Neural cell (in vitro differentiated cells): ENCODE measurements at regions not wholly inside any gene's neighbourhood (a gene's known extent, or its start where the extent isn't known, plus 50 kb on each side); places are given as distances from the start of the nearest gene placed in this dataset.

ENCODE experiments used
- H2AFZ ChIP-seq: fragments of 200-600, 300-800 bp; sonication (generic), shearing (Covaris generic); 2 replicates; pipeline ENCODE4 v1.6.0; 2014; ENCODE audit warnings: low read depth, mild to moderate bottlenecking, antibody characterized with exemption, low read length, moderate library complexity
- H3F3A ChIP-seq: fragments of 200-600 bp; shearing (Covaris generic); 2 replicates; pipeline ENCODE4 v1.6.1; 2016; ENCODE audit warnings: mild to moderate bottlenecking, moderate library complexity, mixed read lengths, antibody characterized with exemption, low read length; ENCODE audit not compliant: insufficient read depth, poor library complexity, severe bottlenecking
- H3K27ac ChIP-seq: fragments of 200-600, 300-800 bp; sonication (generic), shearing (Covaris generic); 2 replicates; pipeline ENCODE4 v1.5.1; 2014; ENCODE audit warnings: mild to moderate bottlenecking, low read length, moderate library complexity
- H3K27me3 ChIP-seq: fragments of 300-800, 200-600 bp; sonication (generic), shearing (Covaris generic); 2 replicates; pipeline ENCODE4 v1.6.0; 2014; ENCODE audit warnings: mild to moderate bottlenecking, low read depth, low read length, moderate library complexity; ENCODE audit not compliant: insufficient read depth
- H3K36me3 ChIP-seq: fragments of 300-800, 200-600 bp; sonication (generic), shearing (Covaris generic); 2 replicates; pipeline ENCODE4 v1.5.1; 2014; ENCODE audit warnings: mild to moderate bottlenecking, antibody characterized with exemption, low read length, moderate library complexity; ENCODE audit not compliant: insufficient read depth
- H3K4me2 ChIP-seq: fragments of 300-800, 200-600 bp; sonication (generic), shearing (Covaris generic); 2 replicates; pipeline ENCODE4 v1.6.0; 2014; ENCODE audit warnings: mild to moderate bottlenecking, low read length
- H3K4me3 ChIP-seq: fragments of 300-800, 200-600 bp; sonication (generic), shearing (Covaris generic); 2 replicates; pipeline ENCODE4 v1.5.1; 2014; ENCODE audit warnings: mild to moderate bottlenecking, low read length, moderate library complexity
- H3K79me2 ChIP-seq: fragments of 200-600 bp; shearing (Covaris generic); replicated peaks from 2 replicates; pipeline ENCODE4 v1.6.0; 2014; ENCODE audit warnings: mild to moderate bottlenecking, low read length, moderate library complexity; ENCODE audit not compliant: insufficient read depth
- H3K9ac ChIP-seq: fragments of 300-800, 200-600 bp; sonication (generic), shearing (Covaris generic); 2 replicates; pipeline ENCODE4 v1.6.1; 2016; ENCODE audit warnings: mild to moderate bottlenecking, low read length, mixed read lengths
- H3K9me2 ChIP-seq: fragments of 200-600 bp; shearing (Covaris generic); 2 replicates; pipeline ENCODE4 v1.6.1; 2016; ENCODE audit warnings: mild to moderate bottlenecking, low read length, mixed read lengths; ENCODE audit not compliant: insufficient read depth
- H3K9me3 ChIP-seq: fragments of 200-600, 300-800 bp; sonication (generic), shearing (Covaris generic); 2 replicates; pipeline ENCODE4 v1.6.1; 2016; ENCODE audit warnings: mild to moderate bottlenecking, mixed run types, low read length, moderate library complexity, mixed read lengths
- H4K20me1 ChIP-seq: fragments of 200-600 bp; shearing (Covaris generic); 2 replicates; pipeline ENCODE4 v1.6.1; 2016; ENCODE audit warnings: mild to moderate bottlenecking, mixed run types; ENCODE audit not compliant: insufficient read depth
- EP300 ChIP-seq: fragments of 450-650 bp; conservative IDR thresholded peaks from 2 replicates; pipeline ENCODE4 v1.6.1; 2014; ENCODE audit warnings: antibody characterized with exemption, mild to moderate bottlenecking, moderate library complexity; ENCODE audit not compliant: poor library complexity, severe bottlenecking
- EZH2 ChIP-seq: fragments of 200-600, 300-800 bp; shearing (Covaris generic), sonication (generic); IDR thresholded peaks from 2 replicates; pipeline ENCODE4 v1.6.1; 2014; ENCODE audit warnings: antibody characterized with exemption, low read length, borderline replicate concordance, mild to moderate bottlenecking; ENCODE audit not compliant: insufficient read depth, poor library complexity, severe bottlenecking
- MXI1 ChIP-seq: fragments of 450-650 bp; conservative IDR thresholded peaks from 2 replicates; pipeline ENCODE4 v1.6.1; 2014; ENCODE audit warnings: antibody characterized with exemption, mild to moderate bottlenecking; ENCODE audit not compliant: poor library complexity, severe bottlenecking
- POLR2AphosphoS5 ChIP-seq: IDR thresholded peaks from 2 replicates; pipeline ENCODE4 v1.6.1; 2012
- RAD21 ChIP-seq: fragments of 450-650 bp; conservative IDR thresholded peaks from 2 replicates; pipeline ENCODE4 v1.6.1; 2014; ENCODE audit warnings: antibody characterized with exemption, mild to moderate bottlenecking, moderate library complexity
- REST ChIP-seq: IDR thresholded peaks from 2 replicates; pipeline ENCODE4 v1.6.1; 2012; ENCODE audit warnings: borderline replicate concordance
- SMC3 ChIP-seq: fragments of 450-650 bp; conservative IDR thresholded peaks from 2 replicates; pipeline ENCODE4 v1.6.1; 2014; ENCODE audit warnings: antibody characterized with exemption, mild to moderate bottlenecking, moderate library complexity; ENCODE audit not compliant: poor library complexity
- TAF1 ChIP-seq: IDR thresholded peaks from 2 replicates; pipeline ENCODE4 v1.6.1; 2012; ENCODE audit warnings: low read depth
- TF ChIP-seq, protein P1 (sequence below): fragments of 450-650 bp; IDR thresholded peaks from 2 replicates; pipeline ENCODE4 v1.5.1; 2014; ENCODE audit warnings: antibody characterized with exemption, mild to moderate bottlenecking, moderate library complexity; ENCODE audit not compliant: poor library complexity, severe bottlenecking

DNA sequence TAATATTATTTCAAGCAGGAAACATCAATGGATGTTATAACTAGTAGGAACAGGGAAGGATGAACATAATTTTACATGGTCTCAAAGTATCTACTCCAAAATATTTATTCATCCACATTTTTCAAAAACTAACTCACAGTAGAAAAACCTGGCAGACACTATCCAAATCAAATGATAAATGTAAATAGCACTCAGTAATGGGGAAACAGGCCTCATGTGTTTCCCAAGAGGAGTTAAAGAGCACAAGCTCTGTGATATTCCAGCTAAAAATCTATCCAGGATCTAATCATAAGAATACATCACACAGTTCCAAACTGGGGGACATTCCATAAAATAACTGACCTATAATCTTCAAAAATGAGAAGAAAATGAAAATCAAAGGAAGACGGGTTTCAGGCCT is 443.1 kb downstream of the ZNF608 start:
- H3K4me2 ChIP-seq = no peak overlapping the region

DNA sequence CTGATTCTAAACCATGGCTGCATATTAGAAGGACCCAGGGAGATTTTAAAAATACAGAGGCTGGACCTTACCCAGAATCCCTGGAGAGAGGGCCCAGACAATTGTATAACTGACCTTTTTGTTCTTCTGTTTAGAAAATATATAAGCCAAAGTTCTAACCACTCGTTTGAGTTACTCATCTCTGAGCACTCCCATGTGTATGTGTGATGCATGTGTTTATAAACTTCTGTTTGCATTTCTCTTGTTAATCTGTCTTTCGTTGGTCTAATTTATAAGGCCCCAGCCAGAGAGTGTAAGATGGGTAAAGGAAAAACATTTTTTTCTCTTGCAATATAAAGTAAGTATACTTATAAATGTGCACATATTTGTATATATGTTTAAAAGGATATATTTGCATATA is 443.9 kb downstream of the ZNF608 start:
- Histone ChIP-seq H3K9me2 (no peaks in the 10 kb centered on the region), H3K9me3 (no peaks in the 10 kb centered on the region), H3K9ac (no peak overlapping the region), H3K4me2 (no peak overlapping the region), H2AFZ (no peak overlapping the region), H3K27me3 (no peaks in the 10 kb centered on the region), H4K20me1 (no peaks in the 10 kb centered on the region), H3K27ac (no peak overlapping the region), H3K79me2 (no peaks in the 10 kb centered on the region), H3K36me3 (no peaks in the 10 kb centered on the region), H3K4me3 (no peak overlapping the region), H3F3A (no peaks in the 10 kb centered on the region)
- TF ChIP-seq SMC3 (no peak), EZH2 (no peak), RAD21 (no peak), MXI1 (no peak), EP300 (no peak), TAF1 (no peak), POLR2AphosphoS5 (no peak), REST (no peak)
- TF ChIP-seq, protein P1, sequence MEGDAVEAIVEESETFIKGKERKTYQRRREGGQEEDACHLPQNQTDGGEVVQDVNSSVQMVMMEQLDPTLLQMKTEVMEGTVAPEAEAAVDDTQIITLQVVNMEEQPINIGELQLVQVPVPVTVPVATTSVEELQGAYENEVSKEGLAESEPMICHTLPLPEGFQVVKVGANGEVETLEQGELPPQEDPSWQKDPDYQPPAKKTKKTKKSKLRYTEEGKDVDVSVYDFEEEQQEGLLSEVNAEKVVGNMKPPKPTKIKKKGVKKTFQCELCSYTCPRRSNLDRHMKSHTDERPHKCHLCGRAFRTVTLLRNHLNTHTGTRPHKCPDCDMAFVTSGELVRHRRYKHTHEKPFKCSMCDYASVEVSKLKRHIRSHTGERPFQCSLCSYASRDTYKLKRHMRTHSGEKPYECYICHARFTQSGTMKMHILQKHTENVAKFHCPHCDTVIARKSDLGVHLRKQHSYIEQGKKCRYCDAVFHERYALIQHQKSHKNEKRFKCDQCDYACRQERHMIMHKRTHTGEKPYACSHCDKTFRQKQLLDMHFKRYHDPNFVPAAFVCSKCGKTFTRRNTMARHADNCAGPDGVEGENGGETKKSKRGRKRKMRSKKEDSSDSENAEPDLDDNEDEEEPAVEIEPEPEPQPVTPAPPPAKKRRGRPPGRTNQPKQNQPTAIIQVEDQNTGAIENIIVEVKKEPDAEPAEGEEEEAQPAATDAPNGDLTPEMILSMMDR = no peak

More for the DNA sequence above, 443.1 kb downstream of the ZNF608 start:
- no peaks in the 10 kb centered on the region for H3K79me2 ChIP-seq
- H4K20me1 ChIP-seq = no peaks in the 10 kb centered on the region
- H3K27me3 ChIP-seq = no peaks in the 10 kb centered on the region
- H3K9me2 ChIP-seq = no peaks in the 10 kb centered on the region
- no peak overlapping the region for H3K9ac ChIP-seq
- no peaks in the 10 kb centered on the region for H3K36me3 ChIP-seq
- no peaks in the 10 kb centered on the region for H3F3A ChIP-seq
- H2AFZ ChIP-seq = no peak overlapping the region
- no peak overlapping the region for H3K27ac ChIP-seq
- H3K9me3 ChIP-seq = no peaks in the 10 kb centered on the region
- H3K4me3 ChIP-seq = no peak overlapping the region
- no peak for TF ChIP-seq EP300

- TF ChIP-seq EP300 = no peak
- TF ChIP-seq RAD21 = no peak
- TF ChIP-seq POLR2AphosphoS5 = no peak
- TF ChIP-seq SMC3 = no peak
- TF ChIP-seq, protein P1 = no peak
- TF ChIP-seq MXI1 = no peak
- no peak for TF ChIP-seq TAF1
- TF ChIP-seq EZH2 = no peak
- no peak for TF ChIP-seq REST
- Histone ChIP-seq H3K79me2 (no peaks in the 10 kb centered on the region), H3F3A (no peaks in the 10 kb centered on the region), H2AFZ (no peak overlapping the region), H3K9me2 (no peaks in the 10 kb centered on the region), H3K4me3 (no peak overlapping the region), H3K9me3 (no peaks in the 10 kb centered on the region), H4K20me1 (no peaks in the 10 kb centered on the region), H3K27ac (no peak overlapping the region), H3K9ac (no peak overlapping the region), H3K27me3 (no peaks in the 10 kb centered on the region), H3K4me2 (no peak overlapping the region), H3K36me3 (no peaks in the 10 kb centered on the region)
These were observed 444.6 kb downstream of the ZNF608 start for GRCh38 chr5:124301850-124302249.
